H9 (cell line): ENCODE measurements at regions not wholly inside any gene's neighbourhood (a gene's known extent, or its start where the extent isn't known, plus 50 kb on each side); places are given as distances from the start of the nearest gene placed in this dataset.

Source experiments
- DNase-seq: peaks from one replicate; pipeline ENCODE4 v3.0.0-alpha.2; 2017
- H2AFZ ChIP-seq: one replicate; pipeline ENCODE4 v1.6.1; 2013; ENCODE audit warnings: mild to moderate bottlenecking, low read length, control low read depth, moderate library complexity
- H2AK5ac ChIP-seq: 2 replicates; pipeline ENCODE4 v1.6.1; 2013; ENCODE audit warnings: low read length, control low read depth, mixed read lengths; ENCODE audit not compliant: insufficient read length
- H2BK120ac ChIP-seq: one replicate; pipeline ENCODE4 v1.6.1; 2013; ENCODE audit warnings: low read depth, mild to moderate bottlenecking, low read length, control low read depth, inconsistent platforms; ENCODE audit not compliant: poor library complexity, severe bottlenecking
- H2BK12ac ChIP-seq: 2 replicates; pipeline ENCODE4 v1.6.1; 2013; ENCODE audit warnings: low read length, control low read depth, mixed read lengths, low read depth; ENCODE audit not compliant: insufficient read length
- H2BK15ac ChIP-seq: 2 replicates; pipeline ENCODE4 v1.6.1; 2013; ENCODE audit warnings: low read depth, low read length, control low read depth
- H2BK20ac ChIP-seq: one replicate; pipeline ENCODE4 v1.6.1; 2013; ENCODE audit warnings: low read depth, mild to moderate bottlenecking, low read length, control low read depth, inconsistent platforms; ENCODE audit not compliant: poor library complexity, severe bottlenecking
- H2BK5ac ChIP-seq: 2 replicates; pipeline ENCODE4 v1.6.1; 2013; ENCODE audit warnings: low read length, control low read depth, mixed read lengths; ENCODE audit not compliant: insufficient read length
- H3K14ac ChIP-seq: 2 replicates; pipeline ENCODE4 v1.6.1; 2013; ENCODE audit warnings: low read length, control low read depth; ENCODE audit not compliant: insufficient read depth
- H3K18ac ChIP-seq: 2 replicates; pipeline ENCODE4 v1.6.1; 2013; ENCODE audit warnings: low read depth, mild to moderate bottlenecking, mixed read lengths, low read length, control low read depth; ENCODE audit not compliant: insufficient read length
- H3K23ac ChIP-seq: 2 replicates; pipeline ENCODE4 v1.6.1; 2013; ENCODE audit warnings: low read length, control low read depth, mixed read lengths, low read depth; ENCODE audit not compliant: insufficient read length
- H3K23me2 ChIP-seq: 2 replicates; pipeline ENCODE4 v1.6.1; 2013; ENCODE audit warnings: low read depth, mild to moderate bottlenecking, mixed read lengths, low read length, control low read depth; ENCODE audit not compliant: insufficient read length, poor library complexity, severe bottlenecking
- H3K27ac ChIP-seq: 2 replicates; pipeline ENCODE4 v1.5.1; 2013; ENCODE audit warnings: low read length, control low read depth, mixed read lengths, low read depth; ENCODE audit not compliant: insufficient read length
- H3K27me3 ChIP-seq: 2 replicates; pipeline ENCODE4 v1.6.1; 2013; ENCODE audit warnings: low read length, control low read depth, inconsistent platforms; ENCODE audit not compliant: insufficient read depth
- H3K4ac ChIP-seq: 2 replicates; pipeline ENCODE4 v1.6.1; 2013; ENCODE audit warnings: low read depth, mild to moderate bottlenecking, control low read depth, inconsistent platforms, low read length, moderate library complexity
- H3K4me1 ChIP-seq: 2 replicates; pipeline ENCODE4 v1.6.1; 2013; ENCODE audit warnings: low read length, control low read depth, inconsistent platforms; ENCODE audit not compliant: insufficient read depth
- H3K4me2 ChIP-seq: 2 replicates; pipeline ENCODE4 v1.6.1; 2013; ENCODE audit warnings: low read length, control low read depth, mixed read lengths; ENCODE audit not compliant: insufficient read length, insufficient read depth
- H3K56ac ChIP-seq: 2 replicates; pipeline ENCODE4 v1.6.1; 2013; ENCODE audit warnings: low read depth, mild to moderate bottlenecking, mixed read lengths, low read length, control low read depth; ENCODE audit not compliant: insufficient read length
- H3K79me1 ChIP-seq: 2 replicates; pipeline ENCODE4 v1.6.1; 2013; ENCODE audit warnings: low read depth, mild to moderate bottlenecking, moderate library complexity, low read length, control low read depth, inconsistent platforms; ENCODE audit not compliant: insufficient read depth, poor library complexity, severe bottlenecking
- H3K79me2 ChIP-seq: 2 replicates; pipeline ENCODE4 v1.6.1; 2013; ENCODE audit warnings: low read length, control low read depth, inconsistent platforms; ENCODE audit not compliant: insufficient read depth
- H3K9ac ChIP-seq: 2 replicates; pipeline ENCODE4 v1.6.1; 2013; ENCODE audit warnings: low read length, control low read depth, mixed read lengths; ENCODE audit not compliant: insufficient read length; ENCODE audit errors: extremely low read depth
- H3K9me3 ChIP-seq: one replicate; pipeline ENCODE4 v1.6.1; 2013; ENCODE audit warnings: low read depth, low read length, inconsistent platforms; ENCODE audit not compliant: control insufficient read depth
- H3T11ph ChIP-seq: one replicate; pipeline ENCODE4 v1.6.1; 2013; ENCODE audit warnings: mild to moderate bottlenecking, low read length, control low read depth, inconsistent platforms
- H4K20me1 ChIP-seq: one replicate; pipeline ENCODE4 v1.6.1; 2013; ENCODE audit not compliant: control insufficient read depth, insufficient read length, insufficient read depth
- H4K5ac ChIP-seq: 2 replicates; pipeline ENCODE4 v1.6.1; 2013; ENCODE audit warnings: low read depth, mild to moderate bottlenecking, mixed read lengths, low read length, control low read depth; ENCODE audit not compliant: insufficient read length
- H4K8ac ChIP-seq: replicated peaks from 2 replicates; pipeline ENCODE4 v1.6.1; 2013; ENCODE audit warnings: low read length, control low read depth, mixed read lengths, low read depth; ENCODE audit not compliant: insufficient read length
- H4K91ac ChIP-seq: 2 replicates; pipeline ENCODE4 v1.6.1; 2013; ENCODE audit warnings: low read depth, mild to moderate bottlenecking, moderate library complexity, mixed read lengths, low read length, control low read depth; ENCODE audit not compliant: insufficient read length
- H3K27ac Mint-ChIP-seq, 3 experiments: 2 replicates in 2 of 3; 3 replicates in 1 of 3; pipeline ENCODE4 v1.8.0; 2020 to 2021; ENCODE audit warnings: mixed read lengths in 3 of 3, mild to moderate bottlenecking in 1 of 3, moderate library complexity in 1 of 3
- H3K27me3 Mint-ChIP-seq: 2 replicates; pipeline ENCODE4 v1.8.0; 2021; ENCODE audit warnings: low read depth, mild to moderate bottlenecking, moderate library complexity, mixed read lengths
- H3K36me3 Mint-ChIP-seq, 3 experiments: 2 replicates in 2 of 3; 3 replicates in 1 of 3; pipeline ENCODE4 v1.8.0; 2020 to 2021; ENCODE audit warnings: low read depth in 3 of 3, mixed read lengths in 3 of 3; ENCODE audit not compliant: insufficient read depth in 1 of 3
- H3K4me1 Mint-ChIP-seq, 2 experiments: 2 replicates each; pipeline ENCODE4 v1.8.0; 2020; ENCODE audit warnings: mixed read lengths in 2 of 2
- H3K4me3 Mint-ChIP-seq, 2 experiments: 2 replicates in 1 of 2; 3 replicates in 1 of 2; pipeline ENCODE4 v1.8.0; 2020 to 2021; ENCODE audit warnings: mild to moderate bottlenecking in 2 of 2, mixed read lengths in 2 of 2, moderate library complexity in 1 of 2
- H3K9me3 Mint-ChIP-seq, 2 experiments: 2 replicates in 1 of 2; 3 replicates in 1 of 2; pipeline ENCODE4 v1.8.0; 2020; ENCODE audit warnings: mild to moderate bottlenecking in 2 of 2, mixed read lengths in 2 of 2, moderate library complexity in 1 of 2
- WGBS: extraction: QIAGEN DNeasy Blood & Tissue Kit; methylation state at CpG from one replicate; pipeline ENCODE4 v1.1.7; 2013; ENCODE audit warnings: missing lambda C conversion rate, low lambda C conversion rate, mixed read lengths; ENCODE audit not compliant: insufficient read length; ENCODE audit errors: extremely low coverage; 5-methylcytosine and 5-hydroxymethylcytosine counted together
- TF ChIP-seq, protein P1 (sequence below): fragments of 200-600 bp; sonication (generic); conservative IDR thresholded peaks from 3 replicates; pipeline ENCODE4 v1.8.0; 2021; ENCODE audit warnings: antibody characterized with exemption, mild to moderate bottlenecking

DNA sequence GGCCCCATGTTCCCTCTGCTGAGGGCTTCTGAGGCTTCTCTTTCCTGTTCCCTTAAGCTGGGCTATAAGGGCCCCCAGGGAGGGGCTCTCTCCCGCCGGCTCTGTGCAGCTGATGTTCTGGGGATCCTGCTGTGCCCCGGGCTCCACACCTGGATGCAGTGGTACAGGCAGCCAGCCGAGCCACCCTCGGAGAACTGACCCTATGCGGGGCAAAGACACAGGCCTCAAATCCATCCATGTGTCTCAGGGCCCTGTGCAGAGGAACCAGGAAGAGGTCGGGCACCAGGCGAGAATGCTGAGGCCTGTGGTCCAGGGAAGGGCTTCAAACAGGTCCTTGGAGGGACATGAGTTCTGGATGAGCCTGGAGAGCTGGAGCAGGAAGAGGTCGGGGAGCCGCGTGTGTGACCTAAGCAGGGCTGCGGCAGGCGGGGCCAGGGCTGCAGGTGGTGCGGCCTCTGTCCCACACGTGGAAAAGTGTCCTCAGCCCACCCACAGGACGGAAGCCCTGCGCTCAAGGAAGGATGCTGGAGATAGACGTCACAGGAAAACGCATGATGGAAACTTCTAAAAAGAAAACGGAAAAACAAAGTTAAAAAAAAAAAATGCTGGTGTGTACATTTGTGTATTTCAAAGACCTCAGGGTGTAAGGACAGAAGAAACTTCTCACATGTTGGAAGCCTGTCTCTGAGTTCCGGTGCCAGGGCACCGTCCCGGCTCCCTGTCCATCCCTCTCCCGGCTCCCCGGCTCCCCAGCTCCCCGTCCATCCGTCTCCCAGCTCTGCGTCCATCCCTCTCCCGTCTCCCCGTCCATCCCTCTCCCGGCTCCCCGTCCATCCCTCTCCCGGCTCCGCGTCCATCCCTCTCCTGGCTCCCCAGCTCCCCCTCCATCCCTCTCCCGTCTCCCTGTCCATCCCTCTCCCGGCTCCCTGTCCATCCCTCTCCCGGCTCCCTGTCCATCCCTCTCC is 1149.2 kb downstream of the BRD1 start:
- DNase-seq: no peak
- H2BK20ac ChIP-seq: no peak overlapping the region
- no peak overlapping the region for H3K23ac ChIP-seq
- 0 out of 2 replicates have a peak overlapping the region, but pooled peaks have one; percentile 61 for H3K14ac ChIP-seq
- no peak overlapping the region for H3K4me2 ChIP-seq
- Mint-ChIP-seq H3K36me3 (peaks cover 0 to 6% (median 5%) of the 10 kb centered on the region in 3 experiments; a peak in 5 of 7 replicates), H3K27me3 (no peaks in the 10 kb centered on the region; the same call in 1 of the 2 replicates), H3K9me3 (no peaks in the 10 kb centered on the region), H3K27ac (peak overlapping the region in 1 of 3 experiments; percentile 76; a peak in 1 of 7 replicates), H3K4me3 (no peak overlapping the region), H3K4me1 (peaks cover 10 to 15% of the 10 kb centered on the region in 2 experiments)
- H3K27me3 ChIP-seq: no peaks in the 10 kb centered on the region
- H3K23me2 ChIP-seq: no peaks in the 10 kb centered on the region
- TF ChIP-seq, protein P1, sequence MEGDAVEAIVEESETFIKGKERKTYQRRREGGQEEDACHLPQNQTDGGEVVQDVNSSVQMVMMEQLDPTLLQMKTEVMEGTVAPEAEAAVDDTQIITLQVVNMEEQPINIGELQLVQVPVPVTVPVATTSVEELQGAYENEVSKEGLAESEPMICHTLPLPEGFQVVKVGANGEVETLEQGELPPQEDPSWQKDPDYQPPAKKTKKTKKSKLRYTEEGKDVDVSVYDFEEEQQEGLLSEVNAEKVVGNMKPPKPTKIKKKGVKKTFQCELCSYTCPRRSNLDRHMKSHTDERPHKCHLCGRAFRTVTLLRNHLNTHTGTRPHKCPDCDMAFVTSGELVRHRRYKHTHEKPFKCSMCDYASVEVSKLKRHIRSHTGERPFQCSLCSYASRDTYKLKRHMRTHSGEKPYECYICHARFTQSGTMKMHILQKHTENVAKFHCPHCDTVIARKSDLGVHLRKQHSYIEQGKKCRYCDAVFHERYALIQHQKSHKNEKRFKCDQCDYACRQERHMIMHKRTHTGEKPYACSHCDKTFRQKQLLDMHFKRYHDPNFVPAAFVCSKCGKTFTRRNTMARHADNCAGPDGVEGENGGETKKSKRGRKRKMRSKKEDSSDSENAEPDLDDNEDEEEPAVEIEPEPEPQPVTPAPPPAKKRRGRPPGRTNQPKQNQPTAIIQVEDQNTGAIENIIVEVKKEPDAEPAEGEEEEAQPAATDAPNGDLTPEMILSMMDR: no peak
- H3K4ac ChIP-seq: no peak overlapping the region
- H4K8ac ChIP-seq: no peak overlapping the region
- no peak overlapping the region for H2BK120ac ChIP-seq
- no peak overlapping the region for H3K9ac ChIP-seq
- H3T11ph ChIP-seq: no peak overlapping the region
- no peak overlapping the region for H4K5ac ChIP-seq
- no peaks in the 10 kb centered on the region for H3K79me2 ChIP-seq
- no peak overlapping the region for H2AK5ac ChIP-seq
- no peak overlapping the region for H2BK5ac ChIP-seq
- WGBS: no CpG with 5 or more reads among the region's 38 CpGs
- H3K18ac ChIP-seq: no peak overlapping the region
- no peaks in the 10 kb centered on the region for H4K20me1 ChIP-seq
- no peak overlapping the region for H4K91ac ChIP-seq
- H2BK12ac ChIP-seq: no peak overlapping the region
- H2AFZ ChIP-seq: no peak overlapping the region
- H3K27ac ChIP-seq: no peak overlapping the region
- H3K9me3 ChIP-seq: no peaks in the 10 kb centered on the region
- H3K4me1 ChIP-seq: no peaks in the 10 kb centered on the region
- no peaks in the 10 kb centered on the region for H3K79me1 ChIP-seq
- no peak overlapping the region for H3K56ac ChIP-seq
- no peak overlapping the region for H2BK15ac ChIP-seq
